Left renal cortex interstitium (tissue), 4 donors: ENCODE measurements at regions not wholly inside any gene's neighbourhood (a gene's known extent, or its start where the extent isn't known, plus 50 kb on each side); places are given as distances from the start of the nearest gene placed in this dataset.
"Not testable (repeated sequence)": the region's sequence is repeated elsewhere in the genome, so short reads cannot be mapped to it uniquely, and the experiment has no call there.

Source experiments
- DNase-seq, 4 donors: peaks; one replicate each; pipeline ENCODE4 v3.0.0-alpha.2; 2013; ENCODE audit warnings: low read depth in 4 of 4, low spot score in 2 of 4, missing footprints in 1 of 4

GRCh38 chr10:21463436-21463835 is 62.0 kb downstream of the SKIDA1 start:
- DNase-seq = no peak

DNA sequence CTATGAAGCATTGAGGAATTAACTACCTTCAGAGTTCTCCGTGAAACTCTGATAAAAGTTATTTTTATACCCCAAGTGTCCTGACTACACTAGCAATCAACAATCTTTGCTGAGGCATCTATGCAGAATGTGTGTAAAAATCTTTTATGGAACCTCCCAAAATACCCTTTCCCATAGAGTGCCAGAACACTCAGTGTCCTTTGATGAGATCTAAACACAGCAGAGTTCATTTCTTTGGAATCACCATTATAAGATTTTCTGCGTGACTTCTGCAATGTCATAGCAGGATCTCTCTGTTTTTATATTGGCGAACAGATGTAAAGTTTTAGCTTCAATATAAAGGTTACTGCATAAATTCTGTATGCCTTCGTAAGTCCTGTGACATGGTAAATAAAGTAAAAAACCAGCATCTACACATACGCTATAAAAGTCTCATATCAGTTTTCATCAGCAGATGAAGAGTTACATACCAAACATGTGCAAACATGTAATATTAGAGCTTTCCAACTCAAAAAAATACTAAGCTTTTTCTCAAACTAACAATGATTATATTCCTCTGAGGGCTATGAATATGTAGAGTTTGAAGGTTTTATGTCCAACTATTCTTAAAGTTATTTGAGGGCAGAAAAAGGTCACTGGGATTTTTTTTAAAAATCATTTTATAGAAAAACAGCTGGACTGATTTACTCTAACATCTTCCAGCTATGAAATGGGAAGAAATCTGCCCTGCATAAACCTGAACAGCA is 67.2 kb downstream of the SKIDA1 start:
- peak; percentile 51 to 66 (median 61) for DNase-seq

- no peak for DNase-seq
These were observed 69.3 kb downstream of the SKIDA1 start for GRCh38 chr10:21456160-21456559.

GRCh38 chr10:21452203-21452602 is 73.3 kb downstream of the SKIDA1 start:
- DNase-seq = no peak

DNA sequence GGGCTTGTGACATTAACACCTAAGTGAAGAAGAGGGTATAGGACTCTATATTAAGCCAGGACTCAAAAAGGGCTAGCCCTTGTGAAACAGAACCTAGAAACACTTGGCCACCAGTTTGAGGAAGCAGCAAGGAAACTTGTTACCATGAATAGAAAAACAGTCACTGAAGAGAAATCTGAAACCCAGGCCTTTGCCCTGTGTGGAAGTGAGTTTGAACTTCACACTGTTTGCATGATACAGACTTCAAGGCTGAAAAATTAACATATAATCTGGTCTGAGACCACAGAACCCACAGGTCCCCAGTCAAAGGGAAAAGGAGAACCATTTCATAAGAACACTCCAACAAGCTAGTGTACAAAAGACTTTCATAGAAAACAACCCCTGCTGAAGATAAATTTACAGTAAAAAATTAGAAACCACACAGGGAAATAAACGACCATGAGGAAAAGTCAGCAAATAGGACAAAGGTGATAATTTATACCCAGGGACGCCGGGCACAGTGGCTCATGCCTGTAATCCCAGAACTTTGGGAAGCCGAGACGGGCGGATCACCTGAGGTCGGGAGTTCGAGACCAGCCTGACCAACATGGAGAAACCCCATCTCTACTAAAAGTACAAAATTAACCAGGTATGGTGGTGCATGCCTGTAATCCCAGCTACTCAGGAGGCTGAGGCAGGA is 76.1 kb downstream of the SKIDA1 start:
- DNase-seq = no peak

- no peak for DNase-seq
These were observed 80.3 kb downstream of the SKIDA1 start for GRCh38 chr10:21445163-21445562.

- no peak for DNase-seq
These were observed 83.9 kb downstream of the SKIDA1 start for GRCh38 chr10:21441625-21442024.

- not testable (repeated sequence) for DNase-seq
These were observed 86.6 kb downstream of the SKIDA1 start for GRCh38 chr10:21438914-21439313.

- no peak for DNase-seq
These were observed 87.6 kb downstream of the SKIDA1 start for GRCh38 chr10:21437770-21438382.

GRCh38 chr10:21432266-21432665 is 93.2 kb downstream of the SKIDA1 start:
- DNase-seq = no peak

DNA sequence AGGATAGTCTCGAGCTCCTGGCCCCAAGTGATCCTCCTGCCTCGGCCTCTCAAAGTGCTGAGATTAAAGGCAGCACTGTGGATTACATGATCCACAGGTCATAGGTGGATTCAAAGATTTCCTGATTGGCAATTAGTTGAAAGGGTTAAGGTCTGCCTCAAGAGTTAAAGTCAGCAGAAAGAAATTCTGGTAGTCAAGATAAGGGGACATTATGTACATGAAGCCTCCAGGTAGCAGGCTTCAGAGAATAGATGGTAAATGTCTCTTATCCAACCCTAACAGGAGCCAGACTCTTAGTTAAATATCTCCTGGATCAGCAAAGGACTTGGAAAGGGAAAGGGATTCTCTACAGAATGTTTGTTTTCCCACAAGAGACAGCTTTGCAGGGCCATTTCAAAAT is 93.7 kb downstream of the SKIDA1 start:
- DNase-seq = no peak

DNA sequence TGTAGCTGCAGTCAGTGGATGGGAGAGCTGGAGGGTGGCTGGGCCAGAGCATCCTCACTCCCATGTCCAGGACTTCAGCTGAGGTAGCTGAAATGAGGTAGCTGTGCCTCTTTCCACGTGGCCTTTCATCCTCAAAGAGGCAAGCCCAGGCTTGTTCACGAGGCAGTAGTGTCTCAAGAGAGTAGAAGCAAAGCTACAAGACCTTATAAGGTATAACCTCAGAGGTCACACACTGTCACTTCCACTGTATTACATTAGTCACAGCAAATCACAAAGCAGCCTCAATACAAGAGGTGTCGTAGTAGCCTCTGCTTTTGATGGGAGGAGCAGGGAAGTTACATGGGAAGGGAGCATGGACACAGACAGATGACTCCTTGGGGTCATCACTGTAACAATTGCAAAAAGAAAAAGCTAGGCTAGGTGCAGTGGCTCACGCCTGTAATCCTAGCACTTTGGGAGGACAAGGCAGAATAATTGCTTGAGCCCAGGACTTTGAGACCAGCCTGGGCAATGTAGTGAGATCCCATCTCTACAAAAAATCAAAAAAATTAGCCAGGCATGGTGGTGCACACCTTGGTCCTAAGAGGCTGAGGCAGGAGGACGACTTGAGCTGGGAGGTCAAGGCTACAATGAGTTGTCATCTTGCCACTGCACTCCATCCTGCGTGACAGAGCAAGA is 97.5 kb downstream of the SKIDA1 start:
- DNase-seq = no peak

DNA sequence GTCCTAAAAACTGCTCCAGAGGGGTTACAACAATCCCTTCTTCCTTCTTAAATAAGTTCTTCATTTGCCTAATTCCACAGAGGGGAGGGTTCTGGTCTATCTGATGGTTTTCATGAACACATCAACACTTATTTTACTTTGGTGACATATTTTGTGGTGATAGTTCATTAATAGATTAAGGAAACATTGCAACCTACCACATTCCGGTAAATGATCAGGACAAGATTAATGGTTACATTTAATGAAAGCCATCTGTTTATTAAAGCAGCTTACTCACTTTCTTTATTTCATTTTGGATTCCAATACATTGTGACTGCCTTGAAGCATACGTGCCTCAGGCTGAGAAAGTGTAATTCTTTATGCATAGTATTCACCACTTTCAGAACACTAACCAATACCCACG is 101.0 kb downstream of the SKIDA1 start:
- DNase-seq = no peak

DNA sequence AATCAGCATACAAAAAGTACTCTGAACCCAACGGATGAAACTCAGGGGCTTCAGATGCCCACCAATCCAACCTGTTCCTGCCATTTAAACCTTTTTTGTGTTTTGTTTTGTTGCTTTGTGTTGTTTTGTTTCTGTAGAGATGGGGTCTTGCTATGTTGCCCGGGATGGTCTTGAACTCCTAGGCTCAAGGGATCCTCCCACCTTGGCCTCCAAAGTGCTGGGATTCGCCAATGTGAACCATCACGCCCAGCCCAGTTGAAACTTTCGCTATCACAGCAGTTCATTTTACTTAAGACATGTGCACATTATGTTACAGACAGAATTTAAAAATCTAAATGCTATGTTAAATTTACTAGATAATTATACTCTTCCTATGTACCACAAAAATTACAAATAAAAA is 101.6 kb downstream of the SKIDA1 start:
- no peak for DNase-seq

GRCh38 chr10:21423338-21423737 is 102.1 kb downstream of the SKIDA1 start:
- no peak for DNase-seq

DNA sequence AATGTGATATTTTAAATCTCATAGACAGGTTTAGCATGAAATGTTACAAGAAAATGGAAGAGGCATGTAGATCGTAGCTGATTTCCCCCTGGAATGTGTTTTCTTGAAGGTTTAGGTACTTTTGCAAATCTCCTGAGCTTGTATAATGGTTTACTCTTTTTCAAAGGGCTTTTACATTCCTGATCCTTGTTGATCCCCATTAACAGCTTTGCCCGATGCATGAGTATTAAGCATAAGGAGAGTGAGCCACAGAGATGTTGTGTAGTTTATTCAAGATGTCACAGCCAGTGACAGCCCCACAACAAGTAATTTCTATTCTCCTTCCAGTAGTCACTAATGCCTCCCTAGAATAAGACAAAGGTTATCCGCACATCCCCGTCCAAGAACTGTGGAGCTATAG is 103.7 kb downstream of the SKIDA1 start:
- DNase-seq = no peak

DNA sequence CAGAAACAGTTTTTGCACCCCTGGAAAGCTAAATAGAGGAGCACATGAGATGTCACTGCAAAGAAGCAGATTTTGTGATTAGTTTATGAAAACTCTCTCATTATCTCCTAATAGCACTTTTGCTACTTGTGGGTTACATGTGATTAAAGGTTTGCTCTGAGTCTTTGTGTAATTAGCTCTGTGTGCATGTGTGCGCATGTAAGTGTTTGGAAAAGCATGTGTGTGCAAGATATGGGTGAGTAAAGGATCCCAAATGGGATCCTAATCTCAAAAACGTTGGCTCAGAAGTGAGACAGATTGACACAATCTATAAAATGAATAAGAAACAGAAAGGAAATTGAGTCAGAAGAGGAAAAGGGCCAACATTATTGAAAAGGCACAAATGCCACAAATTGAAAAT is 104.5 kb downstream of the SKIDA1 start:
- no peak for DNase-seq

- DNase-seq = not testable (repeated sequence)
These were observed 106.4 kb downstream of the SKIDA1 start for GRCh38 chr10:21418981-21419576.

DNA sequence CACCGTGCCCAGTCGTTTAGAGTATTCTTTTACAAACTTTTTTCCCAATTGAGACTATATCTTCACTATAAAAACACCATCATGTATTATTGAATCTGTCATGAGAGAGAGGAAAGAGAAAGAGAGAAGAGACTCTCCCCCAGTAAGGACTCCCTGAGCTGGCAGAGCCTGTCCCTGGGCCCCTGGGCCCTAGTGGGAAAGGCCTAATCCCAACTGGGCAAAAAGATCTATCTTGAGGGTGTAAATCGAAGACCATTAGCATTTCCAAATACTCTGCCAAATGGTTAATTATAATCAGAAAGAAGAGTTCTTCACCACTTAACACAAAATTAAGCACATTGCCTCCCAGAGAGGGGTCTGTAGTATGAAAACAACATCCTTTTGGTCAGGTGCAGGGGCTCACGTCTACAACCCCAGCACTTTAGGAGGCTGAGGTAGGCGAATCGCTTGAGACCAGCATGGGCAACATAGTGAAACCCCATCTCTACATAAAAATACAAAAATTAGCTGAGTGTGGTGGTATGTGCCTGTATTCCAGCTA is 108.2 kb downstream of the SKIDA1 start:
- no peak for DNase-seq

DNA sequence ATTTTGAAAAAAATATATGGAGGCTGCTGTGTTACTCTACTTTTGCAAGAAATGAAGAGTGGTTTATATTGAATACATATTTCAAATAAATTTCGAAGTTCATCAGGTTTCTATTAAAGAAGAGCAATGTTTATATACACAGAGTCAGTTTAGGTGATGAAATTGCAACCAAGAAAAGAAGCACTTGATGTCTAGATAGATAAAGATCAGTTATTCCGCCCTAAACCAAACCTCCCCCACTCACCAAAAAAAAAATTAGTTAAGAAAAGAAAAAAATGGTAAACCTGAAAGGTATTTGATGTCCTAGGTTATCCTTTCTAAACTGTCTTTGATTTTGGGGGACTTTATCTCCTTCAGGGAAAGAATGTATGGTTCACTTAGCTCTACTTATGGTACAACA is 111.8 kb downstream of the SKIDA1 start:
- DNase-seq = no peak

DNA sequence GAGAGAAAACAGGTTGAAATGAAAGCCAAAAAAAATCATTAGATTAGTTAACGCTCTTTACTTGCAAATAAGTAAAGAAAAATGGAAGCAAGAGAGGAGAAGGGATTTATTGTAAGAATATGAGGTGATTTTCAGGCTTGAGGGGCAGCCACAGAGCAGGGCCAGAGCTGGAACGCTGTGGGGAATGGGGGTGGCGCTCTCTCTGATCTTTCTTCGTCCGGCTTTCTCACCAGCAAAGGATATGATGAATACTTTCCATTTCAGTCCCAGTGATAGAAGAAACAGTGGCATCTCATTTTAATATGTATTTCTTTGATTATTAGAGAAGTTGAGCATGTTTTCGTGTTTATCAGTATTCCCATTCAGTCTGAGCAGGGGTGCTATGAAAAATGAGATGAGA is 112.2 kb downstream of the SKIDA1 start:
- no peak for DNase-seq
